Keratinocyte (primary cell): ENCODE measurements at regions not wholly inside any gene's neighbourhood (a gene's known extent, or its start where the extent isn't known, plus 50 kb on each side); places are given as distances from the start of the nearest gene placed in this dataset.

Experiments
- CTCF ChIP-seq, 3 experiments: IDR thresholded peaks in 1 of 3; conservative IDR thresholded peaks in 1 of 3; optimal IDR thresholded peaks in 1 of 3; 2 replicates in 2 of 3; 3 replicates in 1 of 3; pipeline versions ENCODE3 to v1.5.1; 2011; ENCODE audit warnings: low read length in 3 of 3, mild to moderate bottlenecking in 3 of 3, moderate library complexity in 2 of 3, control low read depth in 1 of 3, inconsistent platforms in 1 of 3; ENCODE audit not compliant: insufficient read depth in 2 of 3; ENCODE audit errors: extremely low read depth in 1 of 3
- EZH2 ChIP-seq: IDR thresholded peaks from one replicate; pipeline ENCODE4 v1.6.1; 2012; ENCODE audit warnings: inconsistent platforms, mild to moderate bottlenecking, low read length, moderate library complexity

GRCh38 chr5:156272139-156272538 is 54.8 kb upstream of the SGCD start:
- TF ChIP-seq CTCF (optimal IDR thresholded peaks at IDR 0.05 in 1 of 3, IDR thresholded peaks at IDR 0.05 in 1 of 3, conservative IDR thresholded peaks at IDR 0.05 in 1 of 3; ENCODE audit: extremely low read depth in 1 of 3, insufficient read depth in 2 of 3, low read length in 3 of 3) (no peak), EZH2 (no peak)
